Activated CD8-positive, alpha-beta memory T cell treated with anti-CD3 and anti-CD28 coated beads, Interleukin-2, amount 10 ng/mL, durations not matched to agents 7 days and 5 days (primary cell): ENCODE measurements at regions not wholly inside any gene's neighbourhood (a gene's known extent, or its start where the extent isn't known, plus 50 kb on each side); places are given as distances from the start of the nearest gene placed in this dataset.
"Not testable (repeated sequence)": the region's sequence is repeated elsewhere in the genome, so short reads cannot be mapped to it uniquely, and the experiment has no call there.

Experiments
- ATAC-seq: fragments of 150-1000 bp; cut with Tn5 transposase; one replicate; pipeline ENCODE4 v1.10.0; 2021; ENCODE audit warnings: moderate library complexity
- CTCF ChIA-PET: fragments of 350-600 bp; sonication (Branson Sonifier 250); formaldehyde crosslinking; loops from one replicate; lab custom pipeline; 2021; ENCODE audit warnings: antibody characterized with exemption; lab: Charles Lee
- DNase-seq: peaks from one replicate; pipeline ENCODE4 v3.0.0-alpha.2; 2020
- H3K27ac Mint-ChIP-seq: one replicate; pipeline ENCODE4 v1.8.0; 2021; ENCODE audit warnings: mild to moderate bottlenecking, mixed read lengths
- H3K27me3 Mint-ChIP-seq: one replicate; pipeline ENCODE4 v1.8.0; 2021; ENCODE audit warnings: mixed read lengths
- H3K36me3 Mint-ChIP-seq: one replicate; pipeline ENCODE4 v1.8.0; 2021; ENCODE audit warnings: mild to moderate bottlenecking, mixed read lengths
- H3K4me1 Mint-ChIP-seq: one replicate; pipeline ENCODE4 v1.8.0; 2021; ENCODE audit warnings: mixed read lengths
- H3K4me3 Mint-ChIP-seq: one replicate; pipeline ENCODE4 v1.8.0; 2021; ENCODE audit warnings: mild to moderate bottlenecking, moderate library complexity, mixed read lengths
- H3K9me3 Mint-ChIP-seq: one replicate; pipeline ENCODE4 v1.8.0; 2022; ENCODE audit warnings: low read depth, mixed read lengths

DNA sequence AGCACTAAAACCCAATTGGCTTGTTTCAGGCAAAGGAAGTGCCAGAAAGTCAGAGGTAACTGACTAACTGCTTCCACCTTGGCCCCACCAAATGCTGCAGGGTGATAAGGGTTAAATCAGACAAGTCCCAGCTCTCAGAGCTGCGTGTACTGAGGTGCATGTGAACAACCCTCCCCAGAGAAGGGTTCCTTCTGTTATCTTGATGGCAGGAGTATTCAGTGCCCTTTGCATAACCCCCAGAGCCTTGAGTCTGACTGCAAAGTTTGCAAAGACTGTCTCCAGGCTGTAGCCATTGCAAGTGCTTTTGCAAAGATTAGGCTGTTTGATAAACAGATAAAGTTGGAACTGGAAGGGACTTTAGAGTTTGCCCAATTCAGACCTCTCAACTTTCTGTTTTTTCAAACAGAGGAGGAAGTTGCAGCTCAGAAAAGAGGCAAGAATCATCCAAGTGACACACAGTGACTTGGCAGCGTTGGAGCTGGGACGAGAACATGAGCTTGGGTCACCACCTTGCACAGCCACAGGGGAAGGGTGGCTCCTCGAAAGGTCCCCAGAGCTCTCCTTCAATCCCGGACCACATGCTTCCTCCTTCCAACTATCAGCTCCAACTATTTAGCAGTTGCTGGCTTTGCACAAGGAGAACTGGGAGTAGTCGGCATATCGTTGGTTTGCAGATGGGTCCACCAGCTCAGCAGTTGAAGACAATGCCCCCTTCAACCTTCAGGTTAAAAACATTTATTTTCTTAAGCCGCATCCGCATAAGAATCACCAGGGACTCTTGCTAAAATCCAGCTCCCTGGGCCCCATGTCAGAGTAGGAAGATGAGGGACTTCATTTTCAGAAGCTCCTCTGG lies 224.8 kb upstream of the HES1 start:
- H3K36me3 Mint-ChIP-seq, result no peaks in the 10 kb centered on the region
- H3K27me3 Mint-ChIP-seq, result peaks cover 21% of the 10 kb centered on the region
- H3K27ac Mint-ChIP-seq, result no peak overlapping the region
- no peak for DNase-seq
- CTCF ChIA-PET, result no interaction called here
- ATAC-seq, result no peak
- peaks cover 22% of the 10 kb centered on the region for H3K4me1 Mint-ChIP-seq
- H3K9me3 Mint-ChIP-seq, result no peaks in the 10 kb centered on the region
- H3K4me3 Mint-ChIP-seq, result no peak overlapping the region

DNA sequence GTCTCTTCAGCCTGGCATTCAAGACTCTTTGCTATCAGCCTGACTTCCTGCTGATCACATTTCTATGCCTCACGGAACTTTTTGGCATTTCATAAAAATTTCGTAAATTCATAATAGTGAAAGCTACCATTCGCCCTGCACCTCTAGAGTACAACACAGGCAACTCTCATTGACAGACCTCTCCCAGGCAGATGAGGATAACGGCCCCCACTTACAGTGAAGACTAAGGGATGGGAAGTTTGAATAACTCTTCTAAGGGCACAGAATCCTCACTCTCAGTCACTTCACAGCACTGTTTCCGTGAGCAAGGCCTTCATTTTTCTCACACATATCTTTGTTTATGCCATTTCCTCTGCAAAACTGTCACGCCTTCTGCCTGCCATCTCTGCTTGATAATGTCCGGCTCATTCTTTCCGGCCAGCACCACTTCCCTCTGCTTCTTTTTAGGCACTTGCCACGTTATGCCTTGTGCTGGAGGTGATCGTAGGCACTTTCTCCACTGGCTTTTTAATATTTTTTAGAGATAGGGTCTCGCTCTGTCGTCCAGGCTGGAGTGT lies 224.1 kb upstream of the HES1 start:
- H3K4me3 Mint-ChIP-seq, result no peak overlapping the region
- ATAC-seq (no peak), DNase-seq (no peak)
- CTCF ChIA-PET, result no interaction called here
- H3K4me1 Mint-ChIP-seq, result peaks cover 22% of the 10 kb centered on the region
- peaks cover 21% of the 10 kb centered on the region for H3K27me3 Mint-ChIP-seq
- H3K27ac Mint-ChIP-seq, result no peak overlapping the region
- no peaks in the 10 kb centered on the region for H3K9me3 Mint-ChIP-seq
- no peaks in the 10 kb centered on the region for H3K36me3 Mint-ChIP-seq

DNA sequence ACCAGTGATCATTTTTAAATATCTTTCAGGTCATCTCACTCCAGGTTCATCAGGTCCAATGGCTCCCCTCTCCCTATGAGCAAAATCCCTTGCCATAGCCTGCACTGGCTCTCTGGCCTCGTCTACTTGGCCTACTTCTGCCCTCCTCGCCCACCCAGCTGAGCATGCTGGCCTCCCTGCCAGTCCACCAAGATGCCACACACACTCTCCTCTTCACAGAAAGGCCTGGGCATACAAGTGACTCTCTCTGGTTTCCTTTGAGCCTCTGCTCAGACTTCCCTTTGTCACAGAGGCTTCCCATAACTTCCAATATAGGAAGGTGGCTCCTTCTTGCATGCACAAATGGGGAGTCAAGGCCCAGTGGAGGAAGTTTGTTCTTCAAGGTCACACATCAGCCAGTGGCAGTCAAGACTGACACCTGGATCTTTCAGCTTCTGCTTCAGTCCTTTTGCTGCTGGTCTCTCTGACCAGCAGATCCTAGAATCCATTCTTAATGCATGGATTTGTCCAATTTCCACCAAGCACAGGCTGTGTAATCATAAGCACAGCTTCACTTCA lies 223.2 kb upstream of the HES1 start:
- H3K27ac Mint-ChIP-seq, result no peak overlapping the region
- peaks cover 22% of the 10 kb centered on the region for H3K4me1 Mint-ChIP-seq
- CTCF ChIA-PET, result no interaction called here
- DNase-seq (no peak), ATAC-seq (no peak)
- H3K9me3 Mint-ChIP-seq, result no peaks in the 10 kb centered on the region
- peaks cover 20% of the 10 kb centered on the region for H3K27me3 Mint-ChIP-seq
- no peaks in the 10 kb centered on the region for H3K36me3 Mint-ChIP-seq
- no peak overlapping the region for H3K4me3 Mint-ChIP-seq

- ATAC-seq (no peak), DNase-seq (no peak)
- no peaks in the 10 kb centered on the region for H3K9me3 Mint-ChIP-seq
- peaks cover 20% of the 10 kb centered on the region for H3K27me3 Mint-ChIP-seq
- no peak overlapping the region for H3K4me3 Mint-ChIP-seq
- H3K36me3 Mint-ChIP-seq, result no peaks in the 10 kb centered on the region
- CTCF ChIA-PET, result no interaction called here
- peaks cover 14% of the 10 kb centered on the region for H3K4me1 Mint-ChIP-seq
- no peak overlapping the region for H3K27ac Mint-ChIP-seq
These were observed 221.3 kb upstream of the HES1 start for GRCh38 chr3:193914602-193915001.

- Mint-ChIP-seq H3K27me3 (peaks cover 20% of the 10 kb centered on the region), H3K4me3 (no peak overlapping the region), H3K27ac (no peak overlapping the region), H3K9me3 (no peaks in the 10 kb centered on the region), H3K36me3 (no peaks in the 10 kb centered on the region), H3K4me1 (peaks cover 10% of the 10 kb centered on the region)
- CTCF ChIA-PET, result no interaction called here
- ATAC-seq (no peak), DNase-seq (no peak)
These were observed 220.8 kb upstream of the HES1 start for GRCh38 chr3:193915099-193915498.

- no peak overlapping the region for H3K27ac Mint-ChIP-seq
These were observed 220.3 kb upstream of the HES1 start for GRCh38 chr3:193915613-193916012.

GRCh38 chr3:193917158-193917557 lies 218.8 kb upstream of the HES1 start:
- DNase-seq (no peak), ATAC-seq (no peak)
- H3K36me3 Mint-ChIP-seq, result no peaks in the 10 kb centered on the region
- no peaks in the 10 kb centered on the region for H3K4me1 Mint-ChIP-seq
- no peaks in the 10 kb centered on the region for H3K9me3 Mint-ChIP-seq
- no peak overlapping the region for H3K27ac Mint-ChIP-seq
- CTCF ChIA-PET, result no interaction called here
- H3K4me3 Mint-ChIP-seq, result no peak overlapping the region
- H3K27me3 Mint-ChIP-seq, result peaks cover 20% of the 10 kb centered on the region

More at GRCh38 chr3:193915613-193916012, 220.3 kb upstream of the HES1 start:
- CTCF ChIA-PET, result no interaction called here
- Mint-ChIP-seq H3K4me1 (peaks cover 8% of the 10 kb centered on the region), H3K9me3 (no peaks in the 10 kb centered on the region), H3K27me3 (peaks cover 20% of the 10 kb centered on the region), H3K36me3 (no peaks in the 10 kb centered on the region), H3K4me3 (no peak overlapping the region)
- ATAC-seq, result no peak
- no peak for DNase-seq

- no peak for ATAC-seq
These were observed 214.5 kb upstream of the HES1 start for GRCh38 chr3:193921465-193921864.

GRCh38 chr3:193922034-193922774 lies 213.7 kb upstream of the HES1 start:
- no peaks in the 10 kb centered on the region for H3K4me1 Mint-ChIP-seq
- no peak overlapping the region for H3K27ac Mint-ChIP-seq
- DNase-seq (no peak), ATAC-seq (no peak)
- no peaks in the 10 kb centered on the region for H3K36me3 Mint-ChIP-seq
- peaks cover under 1% of the 10 kb centered on the region for H3K27me3 Mint-ChIP-seq
- no peak overlapping the region for H3K4me3 Mint-ChIP-seq
- CTCF ChIA-PET, result no interaction called here
- H3K9me3 Mint-ChIP-seq, result no peaks in the 10 kb centered on the region

More at GRCh38 chr3:193921465-193921864, 214.5 kb upstream of the HES1 start:
- Mint-ChIP-seq H3K27ac (no peak overlapping the region), H3K9me3 (no peaks in the 10 kb centered on the region), H3K4me1 (no peaks in the 10 kb centered on the region), H3K27me3 (peaks cover 6% of the 10 kb centered on the region), H3K36me3 (no peaks in the 10 kb centered on the region), H3K4me3 (no peak overlapping the region)
- CTCF ChIA-PET, result no interaction called here
- DNase-seq, result no peak

GRCh38 chr3:193923958-193924357 lies 212.0 kb upstream of the HES1 start:
- H3K9me3 Mint-ChIP-seq, H3K27ac Mint-ChIP-seq, CTCF ChIA-PET: not testable (repeated sequence)

DNA sequence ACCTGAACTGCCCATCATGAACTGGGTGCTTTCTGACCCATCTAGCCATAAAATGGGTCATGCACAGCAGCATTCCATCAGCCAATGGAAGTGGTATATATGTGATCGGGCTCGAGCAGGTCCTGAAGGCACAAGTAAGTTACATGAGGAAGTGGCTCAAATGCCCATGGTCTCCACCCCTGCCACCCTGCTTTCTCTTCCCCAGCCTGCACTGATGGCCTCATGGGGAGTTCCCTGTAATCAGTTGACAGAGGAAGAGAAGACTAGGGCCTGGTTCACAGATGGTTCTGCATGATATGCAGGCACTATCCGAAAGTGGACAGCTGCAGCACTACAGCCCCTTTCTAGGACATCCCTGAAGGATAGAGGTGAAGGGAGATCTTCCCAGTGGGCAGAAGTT lies 209.9 kb upstream of the HES1 start:
- ATAC-seq, H3K36me3 Mint-ChIP-seq, CTCF ChIA-PET, DNase-seq, H3K4me3 Mint-ChIP-seq, H3K4me1 Mint-ChIP-seq, H3K9me3 Mint-ChIP-seq, H3K27ac Mint-ChIP-seq, H3K27me3 Mint-ChIP-seq: not testable (repeated sequence)

More at GRCh38 chr3:193923958-193924357, 212.0 kb upstream of the HES1 start:
- DNase-seq, H3K4me3 Mint-ChIP-seq, H3K36me3 Mint-ChIP-seq, ATAC-seq, H3K27me3 Mint-ChIP-seq, H3K4me1 Mint-ChIP-seq: not testable (repeated sequence)

GRCh38 chr3:193927413-193928206 lies 208.3 kb upstream of the HES1 start:
- H3K9me3 Mint-ChIP-seq, DNase-seq, H3K4me1 Mint-ChIP-seq, H3K27ac Mint-ChIP-seq, H3K4me3 Mint-ChIP-seq, H3K36me3 Mint-ChIP-seq, CTCF ChIA-PET, ATAC-seq: not testable (repeated sequence)
- H3K27me3 Mint-ChIP-seq, result peaks cover 13% of the 10 kb centered on the region
